Fibroblast of villous mesenchyme (primary cell): ENCODE measurements at regions not wholly inside any gene's neighbourhood (a gene's known extent, or its start where the extent isn't known, plus 50 kb on each side); places are given as distances from the start of the nearest gene placed in this dataset.

Source experiments
- DNase-seq: peaks from one replicate; pipeline ENCODE4 v3.0.0-alpha.2; 2010; ENCODE audit warnings: low read depth
- H3K4me3 ChIP-seq: 2 replicates; pipeline ENCODE4 v1.5.1; 2011; ENCODE audit warnings: low read depth, mild to moderate bottlenecking, low read length
- TF ChIP-seq, protein P1 (sequence below): IDR thresholded peaks from 2 replicates; pipeline ENCODE4 v1.5.1; 2012; ENCODE audit warnings: low read depth, mild to moderate bottlenecking, low read length; ENCODE audit not compliant: insufficient read depth

DNA sequence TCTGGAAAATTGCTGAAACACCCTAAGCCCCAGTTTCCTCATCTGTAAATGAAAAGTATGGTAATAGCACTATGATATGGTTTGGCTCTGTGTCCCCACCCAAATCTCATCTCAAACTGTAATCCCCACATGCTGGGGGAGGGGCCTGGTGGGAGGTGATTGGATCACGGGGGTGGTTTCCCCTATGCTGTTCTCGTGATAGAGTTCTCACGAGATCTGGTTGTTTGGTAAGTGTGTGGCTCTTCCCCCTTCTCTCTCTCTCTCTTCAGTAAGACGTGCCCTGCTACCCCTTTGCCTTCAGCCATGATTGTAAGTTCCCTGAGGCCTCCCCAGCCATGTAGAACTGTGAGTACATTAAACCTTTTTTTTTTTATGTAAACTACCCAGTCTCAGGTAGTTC is 490.7 kb downstream of the TMEM114 start:
- DNase-seq: no peak
- TF ChIP-seq, protein P1, sequence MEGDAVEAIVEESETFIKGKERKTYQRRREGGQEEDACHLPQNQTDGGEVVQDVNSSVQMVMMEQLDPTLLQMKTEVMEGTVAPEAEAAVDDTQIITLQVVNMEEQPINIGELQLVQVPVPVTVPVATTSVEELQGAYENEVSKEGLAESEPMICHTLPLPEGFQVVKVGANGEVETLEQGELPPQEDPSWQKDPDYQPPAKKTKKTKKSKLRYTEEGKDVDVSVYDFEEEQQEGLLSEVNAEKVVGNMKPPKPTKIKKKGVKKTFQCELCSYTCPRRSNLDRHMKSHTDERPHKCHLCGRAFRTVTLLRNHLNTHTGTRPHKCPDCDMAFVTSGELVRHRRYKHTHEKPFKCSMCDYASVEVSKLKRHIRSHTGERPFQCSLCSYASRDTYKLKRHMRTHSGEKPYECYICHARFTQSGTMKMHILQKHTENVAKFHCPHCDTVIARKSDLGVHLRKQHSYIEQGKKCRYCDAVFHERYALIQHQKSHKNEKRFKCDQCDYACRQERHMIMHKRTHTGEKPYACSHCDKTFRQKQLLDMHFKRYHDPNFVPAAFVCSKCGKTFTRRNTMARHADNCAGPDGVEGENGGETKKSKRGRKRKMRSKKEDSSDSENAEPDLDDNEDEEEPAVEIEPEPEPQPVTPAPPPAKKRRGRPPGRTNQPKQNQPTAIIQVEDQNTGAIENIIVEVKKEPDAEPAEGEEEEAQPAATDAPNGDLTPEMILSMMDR: no peak
- no peak overlapping the region for H3K4me3 ChIP-seq

DNA sequence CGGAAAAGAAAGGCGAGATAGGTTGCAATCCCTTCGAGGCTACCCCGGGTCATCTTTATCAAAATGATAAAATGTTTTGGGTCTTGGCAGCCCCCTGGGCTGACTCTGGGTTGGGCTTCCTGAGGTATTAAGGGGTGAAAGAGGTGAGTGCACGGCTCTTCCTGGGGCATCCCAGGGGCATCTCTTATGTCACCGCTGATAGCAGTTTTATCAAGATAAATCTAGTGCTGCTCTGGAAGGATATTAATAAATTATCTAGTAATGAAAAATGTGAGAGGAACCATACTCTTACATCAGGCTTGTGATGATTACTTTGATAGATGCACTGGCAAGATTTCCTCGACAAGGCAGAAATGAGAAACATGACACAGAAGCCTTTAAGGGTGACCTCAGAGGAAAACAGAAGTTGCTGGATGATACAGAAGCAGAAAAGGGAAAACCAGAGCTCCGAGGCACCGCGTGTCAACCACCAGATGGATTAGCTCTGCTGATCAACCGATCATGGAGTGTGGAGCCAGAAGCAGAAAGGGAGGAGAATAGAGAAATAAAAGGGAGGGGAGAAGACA is 491.3 kb downstream of the TMEM114 start:
- DNase-seq: no peak
- TF ChIP-seq, protein P1: no peak
- no peak overlapping the region for H3K4me3 ChIP-seq

DNA sequence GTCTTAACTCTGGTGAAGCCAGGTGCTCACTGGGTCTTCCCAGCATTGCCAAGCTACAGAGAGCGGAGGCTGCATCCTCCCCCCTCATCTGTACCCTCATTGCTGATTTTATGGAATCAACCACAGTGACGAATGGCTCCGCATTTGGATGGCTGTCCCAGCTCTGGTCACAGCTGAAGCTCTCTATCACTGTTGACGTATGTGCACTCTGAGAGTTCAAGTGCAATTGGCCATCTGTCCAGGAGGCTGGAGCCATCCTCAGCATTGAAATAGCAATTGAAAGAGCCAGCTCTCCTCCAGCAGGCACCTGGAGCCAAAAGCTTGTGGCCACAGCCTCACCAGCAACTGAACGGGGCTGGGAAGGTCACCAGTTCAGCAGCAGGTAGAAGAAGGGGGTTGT is 494.1 kb downstream of the TMEM114 start:
- H3K4me3 ChIP-seq: no peak overlapping the region
- no peak for DNase-seq
- TF ChIP-seq, protein P1: no peak

DNA sequence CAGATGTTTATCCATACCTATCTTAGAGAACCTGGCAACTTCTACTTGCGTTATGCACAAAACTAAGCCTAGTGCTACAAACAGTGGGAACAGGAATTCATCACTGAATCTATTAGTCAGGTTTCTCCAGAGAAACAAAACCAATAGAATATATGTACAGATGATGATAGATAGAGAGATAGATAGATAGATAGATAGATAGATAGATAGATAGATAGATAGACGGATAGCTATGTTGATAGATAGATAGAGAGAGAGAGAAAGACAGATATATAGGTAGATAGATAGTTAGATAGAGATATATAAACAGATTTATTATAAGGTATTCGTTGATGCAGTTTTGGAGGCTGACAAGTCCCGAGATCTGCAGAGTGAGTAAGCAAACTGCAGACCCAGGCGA is 495.6 kb downstream of the TMEM114 start:
- TF ChIP-seq, protein P1: no peak
- DNase-seq: no peak
- H3K4me3 ChIP-seq: no peak overlapping the region

DNA sequence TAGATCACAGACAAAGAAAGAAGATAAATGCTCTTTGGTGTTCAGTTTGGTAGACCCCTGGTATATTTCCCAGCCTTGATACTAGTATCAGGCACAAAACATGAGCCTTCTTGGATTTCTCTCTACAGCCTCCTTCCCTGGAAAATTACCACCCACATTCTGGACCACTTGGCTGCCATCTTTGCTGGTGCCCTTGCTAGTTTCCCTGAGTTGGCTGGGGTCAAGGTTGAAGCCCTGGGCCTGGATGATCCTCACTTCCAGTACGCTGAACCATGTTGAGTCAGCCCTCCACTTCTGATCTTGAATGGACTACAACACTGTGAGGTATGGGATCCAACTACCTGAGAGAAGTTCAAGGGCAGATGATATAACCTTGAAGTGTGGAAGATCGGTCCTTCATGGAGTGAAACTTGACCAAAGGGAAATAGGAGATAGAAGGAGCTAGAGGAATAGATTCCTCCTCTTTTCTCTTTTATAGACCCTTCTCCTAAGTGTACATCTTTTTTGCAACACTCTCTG is 501.4 kb downstream of the TMEM114 start:
- no peak for DNase-seq
- TF ChIP-seq, protein P1: no peak
- H3K4me3 ChIP-seq: no peak overlapping the region

DNA sequence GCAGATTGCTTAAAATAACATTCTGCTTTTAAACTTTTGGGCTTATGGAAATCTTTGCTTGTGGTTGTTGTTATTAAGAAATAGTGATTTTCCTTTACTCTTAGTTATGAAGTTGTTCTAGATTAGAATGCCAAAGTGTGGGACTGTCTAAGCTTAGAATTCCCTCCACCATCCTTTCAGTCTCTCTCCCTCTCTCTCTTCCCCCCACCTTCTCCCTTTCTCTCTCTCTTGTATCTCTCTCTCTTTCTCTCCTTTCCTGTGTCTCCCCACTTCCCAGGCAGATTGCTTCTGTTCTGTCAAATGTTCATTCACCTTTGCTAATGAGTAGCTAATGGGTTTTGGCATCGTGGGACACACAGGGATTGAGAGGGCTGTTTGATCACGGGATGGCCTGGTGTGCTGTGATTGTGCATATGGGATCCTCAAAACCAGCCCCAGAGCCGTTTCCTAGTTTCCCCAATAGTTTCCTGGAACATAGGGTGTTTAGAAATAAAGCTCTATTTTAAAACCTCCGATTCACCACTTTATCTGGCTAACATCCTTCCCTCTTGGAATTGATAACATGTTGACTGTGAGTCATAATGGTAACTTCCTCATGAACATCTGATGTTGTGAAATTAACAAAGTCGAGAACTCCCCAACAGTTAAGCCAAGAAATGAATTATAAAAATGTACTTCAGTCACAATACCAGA is 502.6 kb downstream of the TMEM114 start:
- peak; percentile 74 for DNase-seq
- H3K4me3 ChIP-seq: no peak overlapping the region
- TF ChIP-seq, protein P1: no peak
